Keratinocyte (primary cell): ENCODE measurements at regions not wholly inside any gene's neighbourhood (a gene's known extent, or its start where the extent isn't known, plus 50 kb on each side); places are given as distances from the start of the nearest gene placed in this dataset.

Experiments
- DNase-seq: peaks from one replicate; pipeline ENCODE4 v3.0.0-alpha.2; 2011; ENCODE audit warnings: low read depth, missing footprints, low spot score
- FAIRE-seq: peaks from 2 replicates; lab custom pipeline; 2011; peaks lifted over from hg19 to GRCh38; lab: Jason Lieb, UNC
- H2AFZ ChIP-seq: 2 replicates; pipeline ENCODE4 v1.6.0; 2012; ENCODE audit warnings: low read length, control low read depth, inconsistent platforms; ENCODE audit not compliant: control insufficient read depth
- H3K27ac ChIP-seq: 2 replicates; pipeline ENCODE4 v1.5.1; 2011; ENCODE audit warnings: low read length; ENCODE audit not compliant: control insufficient read depth, insufficient read depth
- H3K27me3 ChIP-seq: 3 replicates; pipeline ENCODE4 v1.6.0; 2011; ENCODE audit warnings: low read length; ENCODE audit not compliant: control insufficient read depth, insufficient read depth; ENCODE audit errors: extremely low read depth
- H3K36me3 ChIP-seq, 2 experiments: 2 replicates in 1 of 2; 3 replicates in 1 of 2; pipeline ENCODE4 v1.5.1; 2011; ENCODE audit warnings: low read length in 2 of 2, mild to moderate bottlenecking in 1 of 2; ENCODE audit not compliant: control insufficient read depth in 2 of 2, insufficient read depth in 2 of 2; ENCODE audit errors: extremely low read depth in 1 of 2
- H3K4me1 ChIP-seq: 3 replicates; pipeline ENCODE4 v1.5.1; 2011; ENCODE audit warnings: low read length; ENCODE audit not compliant: control insufficient read depth, insufficient read depth; ENCODE audit errors: extremely low read depth
- H3K4me2 ChIP-seq: 3 replicates; pipeline ENCODE4 v1.6.0; 2011; ENCODE audit warnings: low read depth, low read length; ENCODE audit not compliant: control insufficient read depth, insufficient read depth; ENCODE audit errors: extremely low read depth
- H3K4me3 ChIP-seq, 3 experiments: fragments of 200-600 bp in 1 of 3; sonication (generic) in 1 of 3; 2 replicates in 2 of 3; 3 replicates in 1 of 3; pipeline ENCODE4 v1.5.1; 2011 to 2016; ENCODE audit warnings: low read length in 3 of 3, mild to moderate bottlenecking in 3 of 3, control low read depth in 2 of 3, inconsistent platforms in 1 of 3, low read depth in 1 of 3, mixed read lengths in 1 of 3, mixed run types in 1 of 3, moderate library complexity in 1 of 3; ENCODE audit not compliant: control insufficient read depth in 2 of 3, insufficient read depth in 2 of 3; ENCODE audit errors: extremely low read depth in 1 of 3
- H3K79me2 ChIP-seq: 2 replicates; pipeline ENCODE4 v1.6.0; 2012; ENCODE audit warnings: low read length; ENCODE audit not compliant: control insufficient read depth, insufficient read depth
- H3K9ac ChIP-seq: 3 replicates; pipeline ENCODE4 v1.6.0; 2011; ENCODE audit warnings: low read length; ENCODE audit not compliant: control insufficient read depth, insufficient read depth; ENCODE audit errors: extremely low read depth
- H3K9me1 ChIP-seq: 3 replicates; pipeline ENCODE4 v1.6.0; 2011; ENCODE audit warnings: low read length; ENCODE audit not compliant: control insufficient read depth, insufficient read depth; ENCODE audit errors: extremely low read depth
- H3K9me3 ChIP-seq: 2 replicates; pipeline ENCODE4 v1.5.1; 2012; ENCODE audit warnings: low read depth, low read length; ENCODE audit not compliant: control insufficient read depth
- H4K20me1 ChIP-seq: 3 replicates; pipeline ENCODE4 v1.6.0; 2011; ENCODE audit warnings: low read length; ENCODE audit not compliant: control insufficient read depth, insufficient read depth; ENCODE audit errors: extremely low read depth
- CTCF ChIP-seq, 3 experiments: IDR thresholded peaks in 1 of 3; conservative IDR thresholded peaks in 1 of 3; optimal IDR thresholded peaks in 1 of 3; 2 replicates in 2 of 3; 3 replicates in 1 of 3; pipeline versions ENCODE3 to v1.5.1; 2011; ENCODE audit warnings: low read length in 3 of 3, mild to moderate bottlenecking in 3 of 3, moderate library complexity in 2 of 3, control low read depth in 1 of 3, inconsistent platforms in 1 of 3; ENCODE audit not compliant: insufficient read depth in 2 of 3; ENCODE audit errors: extremely low read depth in 1 of 3
- EZH2 ChIP-seq: IDR thresholded peaks from one replicate; pipeline ENCODE4 v1.6.1; 2012; ENCODE audit warnings: inconsistent platforms, mild to moderate bottlenecking, low read length, moderate library complexity
- dilution Hi-C: fragments of 300-500 bp; cut with MboI; formaldehyde crosslinking; loops from one replicate; pipeline ENCODE4 v1.7.0; 2020; ENCODE audit warnings: low sequenced_read_pairs; ENCODE audit not compliant: extremely low pct_ligation_motif_present

- TF ChIP-seq EZH2 (no peak), CTCF (optimal IDR thresholded peaks at IDR 0.05 in 1 of 3, IDR thresholded peaks at IDR 0.05 in 1 of 3, conservative IDR thresholded peaks at IDR 0.05 in 1 of 3; ENCODE audit: extremely low read depth in 1 of 3, insufficient read depth in 2 of 3, low read length in 3 of 3) (no peak)
- Histone ChIP-seq H4K20me1 (no peaks in the 10 kb centered on the region), H3K9me1 (no peaks in the 10 kb centered on the region), H3K4me3 (no peak overlapping the region), H3K79me2 (no peaks in the 10 kb centered on the region), H3K9me3 (no peaks in the 10 kb centered on the region), H2AFZ (no peak overlapping the region), H3K4me1 (peaks cover 30% of the 10 kb centered on the region), H3K9ac (no peak overlapping the region), H3K36me3 (no peaks in the 10 kb centered on the region), H3K27me3 (no peaks in the 10 kb centered on the region), H3K4me2 (no peak overlapping the region), H3K27ac (no peak overlapping the region)
- no peak for DNase-seq
- FAIRE-seq, result no peak
- dilution Hi-C loops, result no loop called here
Observed at GRCh38 chr20:56802805-56803204, 173.7 kb downstream of the TFAP2C start.

- FAIRE-seq, result no peak
Observed at GRCh38 chr20:56805313-56805712, 176.2 kb downstream of the TFAP2C start.

More at GRCh38 chr20:56805313-56805712, 176.2 kb downstream of the TFAP2C start:
- Histone ChIP-seq H3K4me3 (no peak overlapping the region), H3K79me2 (no peaks in the 10 kb centered on the region), H3K9me3 (no peaks in the 10 kb centered on the region), H3K36me3 (no peaks in the 10 kb centered on the region), H4K20me1 (no peaks in the 10 kb centered on the region), H3K27ac (peak overlapping the region; percentile 82), H3K4me2 (peak overlapping the region; percentile 81), H3K9me1 (no peaks in the 10 kb centered on the region), H3K9ac (peak overlapping the region; percentile 71), H2AFZ (no peak overlapping the region), H3K4me1 (peaks cover 53% of the 10 kb centered on the region), H3K27me3 (no peaks in the 10 kb centered on the region)
- no peak for TF ChIP-seq CTCF (optimal IDR thresholded peaks at IDR 0.05 in 1 of 3, IDR thresholded peaks at IDR 0.05 in 1 of 3, conservative IDR thresholded peaks at IDR 0.05 in 1 of 3; ENCODE audit: extremely low read depth in 1 of 3, insufficient read depth in 2 of 3, low read length in 3 of 3)
- TF ChIP-seq EZH2, result no peak
- no peak for DNase-seq
- dilution Hi-C loops, result no loop called here
